ENCODE measurements at regions not wholly inside any gene's neighbourhood (a gene's known extent, or its start where the extent isn't known, plus 50 kb on each side); places are given as distances from the start of the nearest gene placed in this dataset.
A peak's percentile ranks its signal among the peaks of the same experiment; 100 is the strongest.
"Not testable (repeated sequence)": the region's sequence is repeated elsewhere in the genome, so short reads cannot be mapped to it uniquely, and the experiment has no call there.

DNA sequence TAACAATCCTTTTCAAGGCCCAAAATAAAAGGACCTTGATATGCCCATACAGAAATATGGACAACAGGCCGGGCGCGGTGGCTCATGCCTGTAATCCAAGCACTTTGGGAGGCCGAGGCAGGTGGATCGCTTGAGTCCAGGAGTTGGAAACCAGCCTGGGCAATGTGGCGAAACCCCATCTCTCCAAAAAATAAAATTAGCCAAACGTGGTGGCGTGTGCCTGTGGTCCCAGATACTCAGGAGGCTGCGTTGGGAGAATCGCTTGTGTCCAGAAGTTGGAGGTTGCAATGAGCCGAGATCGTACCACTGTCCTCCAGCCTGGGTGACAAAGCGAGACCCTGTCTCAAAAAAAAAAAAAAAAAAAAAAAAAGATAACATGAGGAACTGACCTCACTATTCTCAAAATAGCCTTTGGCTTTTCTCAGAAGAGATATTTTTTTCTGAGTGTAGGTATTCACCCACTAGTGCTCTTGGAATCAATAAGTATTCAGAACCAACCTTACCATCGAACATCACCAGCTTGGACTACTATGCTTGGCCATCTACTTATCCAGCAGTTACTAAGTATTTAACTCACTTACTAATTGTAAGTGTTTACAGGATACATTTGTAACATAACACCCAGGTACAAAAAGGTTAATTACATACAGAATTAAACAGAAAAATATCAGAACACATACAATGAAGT lies 99.2 kb downstream of the OR2B2 start:
- H3K36me3 Mint-ChIP-seq = peaks cover 2% of the 10 kb centered on the region
- peaks cover 47% of the 10 kb centered on the region for H3K4me1 Mint-ChIP-seq
- H3K27ac Mint-ChIP-seq = no peak overlapping the region
- peaks cover 5% of the 10 kb centered on the region for H3K9me3 Mint-ChIP-seq
- no peaks in the 10 kb centered on the region for H3K27me3 Mint-ChIP-seq
- H3K4me3 Mint-ChIP-seq = no peak overlapping the region

GRCh38 chr6:27812078-27812804 lies 100.0 kb downstream of the OR2B2 start:
- H3K27ac Mint-ChIP-seq = no peak overlapping the region
- no peaks in the 10 kb centered on the region for H3K27me3 Mint-ChIP-seq
- H3K36me3 Mint-ChIP-seq = peaks cover 2% of the 10 kb centered on the region
- peaks cover 5% of the 10 kb centered on the region for H3K9me3 Mint-ChIP-seq
- H3K4me1 Mint-ChIP-seq = peaks cover 54% of the 10 kb centered on the region
- H3K4me3 Mint-ChIP-seq = no peak overlapping the region

GRCh38 chr6:27811451-27811772 lies 100.8 kb downstream of the OR2B2 start:
- Mint-ChIP-seq H3K27ac (no peak overlapping the region), H3K4me1 (peaks cover 60% of the 10 kb centered on the region), H3K9me3 (peaks cover 5% of the 10 kb centered on the region), H3K36me3 (peaks cover 2% of the 10 kb centered on the region), H3K4me3 (peak overlapping the region; percentile 90), H3K27me3 (no peaks in the 10 kb centered on the region)

DNA sequence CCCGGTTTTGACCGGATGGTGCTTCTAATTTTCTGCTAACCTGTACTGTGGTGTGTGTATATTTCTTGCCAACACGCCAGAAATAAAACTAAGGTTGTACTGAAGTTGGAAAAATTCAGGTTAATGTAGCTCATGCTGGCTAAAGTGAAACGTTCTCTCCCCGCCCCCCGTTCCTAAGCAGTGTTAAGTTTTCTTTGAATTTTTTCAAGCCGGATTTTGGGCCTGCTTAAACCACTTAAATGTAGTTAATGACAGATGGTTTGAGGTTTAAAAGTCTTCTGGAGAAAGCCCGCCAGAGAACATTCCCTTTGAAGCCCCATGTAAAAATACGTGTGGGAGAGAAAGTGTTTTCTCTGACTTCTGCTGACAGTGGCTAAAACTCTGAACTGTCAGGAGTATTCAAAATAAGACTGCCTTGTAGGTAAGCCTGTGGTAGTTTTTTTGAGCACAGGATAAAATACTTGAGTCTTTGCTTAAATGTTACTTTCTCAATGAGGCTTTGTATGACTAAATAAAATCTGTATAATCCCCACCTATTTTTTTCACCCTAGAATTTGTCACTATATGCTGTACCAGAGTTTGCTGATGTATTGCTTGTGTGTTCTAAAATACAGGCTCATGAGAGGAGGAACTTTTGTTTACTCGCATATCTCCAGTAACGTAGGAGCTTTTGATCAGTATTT lies 101.3 kb downstream of the OR2B2 start:
- Mint-ChIP-seq H3K4me1 (peaks cover 60% of the 10 kb centered on the region), H3K4me3 (peak overlapping the region; percentile 90), H3K27me3 (no peaks in the 10 kb centered on the region), H3K9me3 (peaks cover 5% of the 10 kb centered on the region), H3K36me3 (peaks cover 2% of the 10 kb centered on the region), H3K27ac (peak overlapping the region; percentile 95)

DNA sequence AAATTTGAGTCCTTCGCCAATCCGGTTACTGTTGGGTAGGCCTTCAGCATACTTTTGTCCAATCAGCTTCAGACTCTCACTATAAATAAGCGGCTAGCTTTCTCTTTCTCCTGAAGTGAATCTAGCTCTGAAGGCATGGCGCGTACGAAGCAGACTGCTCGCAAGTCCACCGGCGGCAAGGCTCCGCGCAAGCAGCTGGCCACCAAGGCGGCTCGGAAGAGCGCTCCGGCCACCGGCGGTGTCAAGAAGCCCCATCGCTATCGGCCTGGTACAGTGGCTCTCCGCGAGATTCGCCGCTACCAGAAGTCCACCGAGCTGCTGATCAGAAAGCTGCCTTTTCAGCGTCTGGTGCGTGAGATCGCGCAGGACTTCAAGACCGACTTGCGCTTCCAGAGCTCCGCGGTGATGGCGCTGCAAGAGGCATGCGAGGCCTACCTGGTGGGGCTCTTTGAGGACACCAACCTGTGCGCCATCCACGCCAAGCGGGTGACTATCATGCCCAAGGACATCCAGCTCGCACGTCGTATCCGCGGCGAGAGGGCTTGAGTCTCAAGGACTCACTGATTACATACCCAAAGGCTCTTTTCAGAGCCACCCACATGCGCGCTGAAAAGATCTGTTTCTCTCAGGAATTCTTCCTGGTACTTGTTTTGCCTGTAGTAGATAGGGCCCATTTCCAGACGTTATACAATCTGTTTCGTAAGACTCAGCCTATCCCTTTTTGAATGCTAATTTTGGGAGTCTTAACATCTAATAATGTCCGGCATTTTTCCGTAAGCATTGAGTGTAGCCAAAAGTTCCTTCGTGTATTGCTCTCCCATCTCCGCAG lies 102.0 kb downstream of the OR2B2 start:
- Mint-ChIP-seq H3K4me1 (peaks cover 59% of the 10 kb centered on the region), H3K9me3 (peaks cover 4% of the 10 kb centered on the region), H3K36me3 (peaks cover 2% of the 10 kb centered on the region), H3K27ac (peak overlapping the region; percentile 95), H3K27me3 (no peaks in the 10 kb centered on the region), H3K4me3 (peak overlapping the region; percentile 90)

DNA sequence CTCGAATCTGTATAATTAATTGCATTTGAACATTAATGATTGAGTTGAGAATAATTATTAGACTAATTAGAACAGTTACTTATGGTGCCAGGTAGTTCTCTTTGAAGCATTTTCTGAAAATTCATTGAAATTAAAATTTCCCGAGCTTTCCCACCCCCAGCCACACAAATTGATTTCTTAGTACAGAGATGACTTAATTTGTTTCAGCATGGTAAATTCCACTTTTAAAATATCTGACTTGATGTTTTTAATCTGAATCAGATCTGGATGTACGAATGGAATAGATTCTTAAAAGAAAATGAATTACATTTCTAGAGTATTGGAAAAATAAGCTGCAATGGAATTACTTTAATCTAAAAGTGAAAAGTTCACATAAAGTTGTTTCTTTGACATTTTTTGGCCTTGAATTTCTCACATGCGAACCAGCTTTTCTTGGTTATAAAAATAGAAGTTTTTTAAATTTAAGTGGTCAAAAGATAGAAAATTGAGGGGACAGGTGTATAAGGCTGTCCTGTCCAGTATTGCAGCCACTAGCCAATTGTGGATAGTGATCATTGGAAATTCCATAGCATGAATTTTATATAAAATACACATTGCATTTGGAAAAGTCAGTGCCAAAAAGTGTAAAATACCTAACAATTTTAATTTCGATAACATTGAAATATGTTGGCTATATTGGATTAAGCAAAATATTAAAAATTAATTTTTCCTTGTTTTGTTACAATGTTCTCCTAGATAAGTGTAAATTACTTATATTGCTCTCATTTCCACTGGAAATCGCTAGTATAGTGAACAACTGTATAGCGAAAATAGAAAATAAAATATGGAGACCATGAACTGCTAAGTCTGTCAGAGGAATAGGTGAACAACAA lies 102.9 kb downstream of the OR2B2 start:
- Mint-ChIP-seq H3K27ac (peak overlapping the region; percentile 95), H3K4me1 (peaks cover 53% of the 10 kb centered on the region), H3K36me3 (no peaks in the 10 kb centered on the region)

DNA sequence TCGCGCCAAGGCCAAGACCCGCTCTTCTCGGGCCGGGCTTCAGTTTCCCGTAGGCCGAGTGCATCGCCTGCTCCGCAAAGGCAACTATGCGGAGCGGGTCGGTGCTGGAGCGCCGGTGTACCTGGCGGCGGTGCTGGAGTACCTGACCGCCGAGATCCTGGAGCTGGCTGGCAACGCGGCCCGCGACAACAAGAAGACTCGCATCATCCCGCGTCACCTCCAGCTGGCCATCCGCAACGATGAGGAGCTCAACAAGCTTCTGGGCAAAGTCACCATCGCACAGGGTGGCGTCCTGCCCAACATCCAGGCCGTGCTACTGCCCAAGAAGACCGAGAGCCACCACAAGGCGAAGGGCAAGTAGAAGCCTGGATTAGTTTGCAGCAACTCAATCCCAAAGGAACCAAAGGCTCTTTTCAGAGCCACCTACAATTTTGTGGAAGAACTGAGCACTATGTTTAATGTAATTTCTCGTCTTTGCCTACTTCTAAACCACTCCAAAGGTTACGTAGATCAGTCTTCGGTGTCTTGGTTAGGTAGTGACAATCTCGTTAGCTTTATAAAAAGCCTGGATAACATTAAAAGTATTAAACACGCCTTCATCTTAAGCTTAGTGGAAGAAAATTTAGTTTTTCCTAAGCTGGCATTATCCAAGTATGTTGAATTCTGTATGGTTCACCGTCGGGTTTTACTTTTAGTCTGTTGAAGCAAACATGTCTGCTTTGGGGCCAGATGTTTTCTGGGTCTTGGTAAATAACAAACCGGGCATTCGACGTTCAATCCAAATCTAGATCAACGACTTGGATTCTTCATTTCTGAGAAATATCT lies 103.7 kb downstream of the OR2B2 start:
- H3K27me3 Mint-ChIP-seq, H3K9me3 Mint-ChIP-seq, H3K36me3 Mint-ChIP-seq: not testable (repeated sequence)
- Mint-ChIP-seq H3K27ac (peak overlapping the region; percentile 95), H3K4me1 (peaks cover 46% of the 10 kb centered on the region), H3K4me3 (peak overlapping the region; percentile 97)

More for the DNA sequence above, 102.9 kb downstream of the OR2B2 start:
- H3K4me3 Mint-ChIP-seq = peak overlapping the region; percentile 97
- H3K9me3 Mint-ChIP-seq = no peaks in the 10 kb centered on the region
- H3K27me3 Mint-ChIP-seq = no peaks in the 10 kb centered on the region

GRCh38 chr6:27807441-27808241 lies 104.6 kb downstream of the OR2B2 start:
- not testable (repeated sequence) for H3K36me3 Mint-ChIP-seq, H3K9me3 Mint-ChIP-seq, H3K27me3 Mint-ChIP-seq
- Mint-ChIP-seq H3K4me3 (peak overlapping the region; percentile 97), H3K27ac (peak overlapping the region; percentile 95), H3K4me1 (peaks cover 46% of the 10 kb centered on the region)

GRCh38 chr6:27806981-27807440 lies 105.2 kb downstream of the OR2B2 start:
- H3K4me1 Mint-ChIP-seq = peaks cover 46% of the 10 kb centered on the region
- H3K4me3 Mint-ChIP-seq = peak overlapping the region; percentile 97
- H3K9me3 Mint-ChIP-seq = no peaks in the 10 kb centered on the region
- H3K27me3 Mint-ChIP-seq = no peaks in the 10 kb centered on the region
- H3K36me3 Mint-ChIP-seq = no peaks in the 10 kb centered on the region
- H3K27ac Mint-ChIP-seq = peak overlapping the region; percentile 95

DNA sequence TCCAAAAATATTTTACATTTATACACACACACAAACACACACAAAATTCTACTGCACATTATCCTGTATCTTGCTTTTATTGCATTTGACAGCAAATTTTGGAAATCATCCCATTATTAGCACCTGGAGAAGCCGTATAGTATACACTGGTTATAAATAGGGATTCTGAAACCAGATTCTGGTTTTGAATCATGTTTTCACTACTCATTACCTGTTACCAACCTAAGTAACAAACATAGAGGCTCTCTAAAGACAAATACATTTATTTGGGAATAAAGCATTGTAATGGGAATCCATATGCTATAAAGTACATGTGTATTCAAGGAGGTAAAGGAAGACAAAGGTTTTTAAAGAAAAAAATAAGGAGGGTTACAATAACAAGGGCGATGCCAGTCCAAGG lies 106.8 kb downstream of the OR2B2 start:
- H3K4me3 Mint-ChIP-seq = no peak overlapping the region
- H3K36me3 Mint-ChIP-seq = no peaks in the 10 kb centered on the region
- peaks cover 32% of the 10 kb centered on the region for H3K4me1 Mint-ChIP-seq
- no peaks in the 10 kb centered on the region for H3K27me3 Mint-ChIP-seq
- no peak overlapping the region for H3K27ac Mint-ChIP-seq
- no peaks in the 10 kb centered on the region for H3K9me3 Mint-ChIP-seq

- H3K4me1 Mint-ChIP-seq = peaks cover 27% of the 10 kb centered on the region
- no peaks in the 10 kb centered on the region for H3K27me3 Mint-ChIP-seq
- H3K27ac Mint-ChIP-seq = no peak overlapping the region
- H3K9me3 Mint-ChIP-seq = no peaks in the 10 kb centered on the region
- H3K36me3 Mint-ChIP-seq = no peaks in the 10 kb centered on the region
- H3K4me3 Mint-ChIP-seq = no peak overlapping the region
Measured at GRCh38 chr6:27804851-27805250, 107.3 kb downstream of the OR2B2 start.

- H3K36me3 Mint-ChIP-seq = no peaks in the 10 kb centered on the region
- H3K9me3 Mint-ChIP-seq = no peaks in the 10 kb centered on the region
- H3K27ac Mint-ChIP-seq = no peak overlapping the region
- H3K4me1 Mint-ChIP-seq = no peaks in the 10 kb centered on the region
- no peaks in the 10 kb centered on the region for H3K27me3 Mint-ChIP-seq
- no peak overlapping the region for H3K4me3 Mint-ChIP-seq
Measured at GRCh38 chr6:27800731-27801373, 111.3 kb downstream of the OR2B2 start.

DNA sequence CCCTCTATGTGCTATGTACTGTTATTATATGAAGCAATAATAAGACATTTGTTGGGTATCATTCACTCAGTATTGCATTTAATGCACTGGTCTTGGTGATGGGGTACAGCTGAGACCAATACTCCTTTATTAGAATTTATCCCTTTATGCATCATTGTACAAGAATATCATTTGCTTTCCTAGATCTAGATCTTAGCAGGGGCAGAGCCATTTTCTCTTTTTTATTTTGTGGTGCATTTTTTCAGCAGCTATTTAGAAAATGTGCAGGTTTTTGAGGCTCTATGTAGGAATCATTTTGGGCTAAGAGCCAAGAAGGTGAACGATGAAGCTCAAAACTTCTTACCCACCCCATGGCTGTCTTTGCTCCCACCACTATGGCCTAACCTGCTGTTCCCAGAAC lies 114.2 kb downstream of the OR2B2 start:
- H3K36me3 Mint-ChIP-seq = no peaks in the 10 kb centered on the region
- H3K27me3 Mint-ChIP-seq = no peaks in the 10 kb centered on the region
- H3K4me1 Mint-ChIP-seq = peaks cover 1% of the 10 kb centered on the region
- no peak overlapping the region for H3K27ac Mint-ChIP-seq
- no peak overlapping the region for H3K4me3 Mint-ChIP-seq
- no peaks in the 10 kb centered on the region for H3K9me3 Mint-ChIP-seq

Measured in activated naive CD4-positive, alpha-beta T cell treated with anti-CD3 and anti-CD28 coated beads, Interleukin-2, amount 50 U/mL, for 24 hours (primary cell).